ENCODE measurements at regions not wholly inside any gene's neighbourhood (a gene's known extent, or its start where the extent isn't known, plus 50 kb on each side); places are given as distances from the start of the nearest gene placed in this dataset.

- H3K9ac ChIP-seq: no peak overlapping the region
- no peaks in the 10 kb centered on the region for H4K20me1 ChIP-seq
- H3K27ac ChIP-seq: no peak overlapping the region
- no peak overlapping the region for H3K4me3 ChIP-seq
- H3K4me2 ChIP-seq: peak overlapping the region in 2 of 11 experiments; percentile 5 to 15; a peak in 2 of 22 replicates
- no peaks in the 10 kb centered on the region for H3K36me3 ChIP-seq
- H3K27me3 ChIP-seq: no peaks in the 10 kb centered on the region
- H3K4me1 ChIP-seq: peaks cover 0 to 27% (median 0%) of the 10 kb centered on the region in 10 experiments; a peak in 8 of 20 replicates
- TF ChIP-seq Cebpa-rat (IDR thresholded peaks at IDR 0.05): no peak
- H3K9me3 ChIP-seq (replicated peaks in 1 of 11): no peaks in the 10 kb centered on the region
Observed at GRCh38 chr4:156326246-156326645, 372.6 kb upstream of the CTSO start.

- H3K9me3 ChIP-seq (replicated peaks in 1 of 11): peaks cover 0 to 4% (median 0%) of the 10 kb centered on the region in 11 experiments; a peak in 5 of 22 replicates
- TF ChIP-seq Cebpa-rat (IDR thresholded peaks at IDR 0.05): no peak
- H3K4me3 ChIP-seq: no peak overlapping the region
- H3K27ac ChIP-seq: no peak overlapping the region
- no peak overlapping the region for H3K9ac ChIP-seq
- no peaks in the 10 kb centered on the region for H3K27me3 ChIP-seq
- H4K20me1 ChIP-seq: no peaks in the 10 kb centered on the region
- peaks cover 0 to 12% (median 0%) of the 10 kb centered on the region in 10 experiments; a peak in 7 of 20 replicates for H3K4me1 ChIP-seq
- H3K36me3 ChIP-seq: no peaks in the 10 kb centered on the region
- no peak overlapping the region for H3K4me2 ChIP-seq
Observed at GRCh38 chr4:156322592-156322991, 368.9 kb upstream of the CTSO start.

- H3K27me3 ChIP-seq: no peaks in the 10 kb centered on the region
- no peaks in the 10 kb centered on the region for H3K36me3 ChIP-seq
- H3K9me3 ChIP-seq (replicated peaks in 1 of 11): peaks cover 0 to 14% (median 6%) of the 10 kb centered on the region in 11 experiments; a peak in 13 of 22 replicates
- no peak overlapping the region for H3K4me2 ChIP-seq
- no peak overlapping the region for H3K4me3 ChIP-seq
- TF ChIP-seq Cebpa-rat (IDR thresholded peaks at IDR 0.05): no peak
- no peak overlapping the region for H3K9ac ChIP-seq
- H3K27ac ChIP-seq: no peak overlapping the region
- peaks cover 0 to 6% (median 0%) of the 10 kb centered on the region in 10 experiments; a peak in 7 of 20 replicates for H3K4me1 ChIP-seq
- H4K20me1 ChIP-seq: no peaks in the 10 kb centered on the region
Observed at GRCh38 chr4:156321203-156321602, 367.5 kb upstream of the CTSO start.

- TF ChIP-seq Cebpa-rat (IDR thresholded peaks at IDR 0.05): no peak
- Histone ChIP-seq H3K36me3 (no peaks in the 10 kb centered on the region), H3K27me3 (no peaks in the 10 kb centered on the region), H3K9me3 (replicated peaks in 1 of 11) (peaks cover 0 to 14% (median 6%) of the 10 kb centered on the region in 11 experiments; a peak in 13 of 22 replicates), H3K27ac (no peak overlapping the region), H3K9ac (no peak overlapping the region), H4K20me1 (no peaks in the 10 kb centered on the region), H3K4me2 (no peak overlapping the region), H3K4me1 (no peaks in the 10 kb centered on the region), H3K4me3 (no peak overlapping the region)
Observed at GRCh38 chr4:156313497-156313896, 359.8 kb upstream of the CTSO start.

GRCh38 chr4:156312261-156312847 lies 358.7 kb upstream of the CTSO start:
- Histone ChIP-seq H3K4me2 (no peak overlapping the region), H3K4me1 (no peaks in the 10 kb centered on the region), H3K36me3 (no peaks in the 10 kb centered on the region), H4K20me1 (no peaks in the 10 kb centered on the region), H3K4me3 (no peak overlapping the region), H3K27me3 (no peaks in the 10 kb centered on the region), H3K9ac (no peak overlapping the region), H3K9me3 (replicated peaks in 1 of 11) (peaks cover 0 to 9% (median 5%) of the 10 kb centered on the region in 11 experiments; a peak in 13 of 22 replicates), H3K27ac (no peak overlapping the region)
- no peak for TF ChIP-seq Cebpa-rat (IDR thresholded peaks at IDR 0.05)

GRCh38 chr4:156309031-156309430 lies 355.4 kb upstream of the CTSO start:
- H3K4me1 ChIP-seq: no peaks in the 10 kb centered on the region
- no peak overlapping the region for H3K4me2 ChIP-seq
- no peak overlapping the region for H3K4me3 ChIP-seq
- no peaks in the 10 kb centered on the region for H3K27me3 ChIP-seq
- H3K36me3 ChIP-seq: no peaks in the 10 kb centered on the region
- no peak for TF ChIP-seq Cebpa-rat (IDR thresholded peaks at IDR 0.05)
- no peaks in the 10 kb centered on the region for H4K20me1 ChIP-seq
- no peaks in the 10 kb centered on the region for H3K9me3 ChIP-seq (replicated peaks in 1 of 11)
- H3K9ac ChIP-seq: no peak overlapping the region
- no peak overlapping the region for H3K27ac ChIP-seq

- H4K20me1 ChIP-seq: no peaks in the 10 kb centered on the region
- no peak overlapping the region for H3K4me2 ChIP-seq
- H3K9me3 ChIP-seq (replicated peaks in 1 of 11): no peaks in the 10 kb centered on the region
- no peaks in the 10 kb centered on the region for H3K4me1 ChIP-seq
- no peak for TF ChIP-seq Cebpa-rat (IDR thresholded peaks at IDR 0.05)
- no peak overlapping the region for H3K9ac ChIP-seq
- H3K36me3 ChIP-seq: no peaks in the 10 kb centered on the region
- no peak overlapping the region for H3K27ac ChIP-seq
- H3K4me3 ChIP-seq: no peak overlapping the region
- no peaks in the 10 kb centered on the region for H3K27me3 ChIP-seq
Observed at GRCh38 chr4:156303708-156304107, 350.0 kb upstream of the CTSO start.

- Histone ChIP-seq H3K4me1 (peaks cover 0 to 9% (median 0%) of the 10 kb centered on the region in 10 experiments; a peak in 2 of 20 replicates), H3K27ac (no peak overlapping the region)
- TF ChIP-seq Cebpa-rat (IDR thresholded peaks at IDR 0.05): no peak
Observed at GRCh38 chr4:156298230-156298629, 344.6 kb upstream of the CTSO start.

GRCh38 chr4:156295676-156296195 lies 342.1 kb upstream of the CTSO start:
- Histone ChIP-seq H3K9me3 (replicated peaks in 1 of 11) (no peaks in the 10 kb centered on the region), H3K4me1 (peaks cover 0 to 9% (median 0%) of the 10 kb centered on the region in 10 experiments; a peak in 2 of 20 replicates), H3K27me3 (no peaks in the 10 kb centered on the region), H4K20me1 (no peaks in the 10 kb centered on the region), H3K4me2 (no peak overlapping the region), H3K36me3 (no peaks in the 10 kb centered on the region), H3K27ac (no peak overlapping the region), H3K4me3 (no peak overlapping the region), H3K9ac (no peak overlapping the region)
- no peak for TF ChIP-seq Cebpa-rat (IDR thresholded peaks at IDR 0.05)

More at GRCh38 chr4:156298230-156298629, 344.6 kb upstream of the CTSO start:
- no peak overlapping the region for H3K4me3 ChIP-seq
- H3K27me3 ChIP-seq: no peaks in the 10 kb centered on the region
- H3K9me3 ChIP-seq (replicated peaks in 1 of 11): no peaks in the 10 kb centered on the region
- no peak overlapping the region for H3K4me2 ChIP-seq
- H3K36me3 ChIP-seq: no peaks in the 10 kb centered on the region
- no peaks in the 10 kb centered on the region for H4K20me1 ChIP-seq
- no peak overlapping the region for H3K9ac ChIP-seq

- H3K27ac ChIP-seq: no peak overlapping the region
- no peak overlapping the region for H3K4me2 ChIP-seq
- TF ChIP-seq Cebpa-rat (IDR thresholded peaks at IDR 0.05): no peak
- H3K9me3 ChIP-seq (replicated peaks in 1 of 11): no peaks in the 10 kb centered on the region
- no peaks in the 10 kb centered on the region for H3K27me3 ChIP-seq
- no peak overlapping the region for H3K9ac ChIP-seq
- no peak overlapping the region for H3K4me3 ChIP-seq
- no peaks in the 10 kb centered on the region for H4K20me1 ChIP-seq
- no peaks in the 10 kb centered on the region for H3K36me3 ChIP-seq
- H3K4me1 ChIP-seq: peaks cover 0 to 9% (median 0%) of the 10 kb centered on the region in 10 experiments; a peak in 2 of 20 replicates
Observed at GRCh38 chr4:156294577-156294976, 340.9 kb upstream of the CTSO start.
